ENCODE measurements at regions not wholly inside any gene's neighbourhood (a gene's known extent, or its start where the extent isn't known, plus 50 kb on each side); places are given as distances from the start of the nearest gene placed in this dataset.

DNA sequence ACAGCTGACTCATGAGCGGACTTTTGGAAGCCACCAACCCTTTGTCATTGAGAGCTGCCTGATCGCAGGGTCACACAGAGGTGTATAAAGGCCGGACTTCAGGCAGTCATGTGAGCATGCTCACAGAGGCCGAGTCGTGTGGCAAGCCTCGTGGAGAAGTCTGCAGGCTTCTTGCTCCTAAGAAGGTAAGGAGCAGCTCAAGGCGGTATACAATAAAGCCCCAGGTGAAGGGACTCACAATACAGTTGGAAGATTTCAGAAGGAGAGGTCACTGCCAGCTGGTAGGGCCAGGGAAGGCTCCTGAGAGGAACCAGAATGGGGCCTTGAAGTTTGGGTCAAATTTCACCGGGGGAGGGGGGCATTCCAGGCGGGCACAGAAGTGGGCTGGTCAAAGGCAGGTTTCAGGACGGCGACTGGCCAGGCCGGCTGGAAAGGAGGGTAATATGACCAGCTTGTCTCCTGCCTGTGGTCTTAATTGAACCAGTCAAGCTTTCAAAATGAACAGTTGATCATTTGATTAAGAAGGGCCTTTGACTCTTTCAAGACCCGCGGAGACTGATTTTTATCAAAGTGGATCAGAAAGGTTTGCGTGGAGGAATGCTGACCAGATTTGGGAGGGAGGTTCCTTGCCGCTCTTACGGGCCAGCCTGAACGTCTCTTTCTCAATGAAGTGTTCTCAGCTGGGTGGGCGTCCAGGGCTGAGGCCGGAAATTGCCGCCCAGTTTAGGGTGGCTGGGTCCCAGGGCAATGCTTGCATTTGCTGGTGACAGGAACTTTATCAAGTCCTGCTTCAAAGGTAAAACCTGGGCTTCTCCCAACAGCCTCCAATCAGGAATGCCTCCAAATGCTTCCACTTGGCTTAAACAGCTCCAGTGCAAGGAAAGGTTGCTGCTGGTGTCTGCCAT, 178.6 kb downstream of the EMX2 start:
- DNase-seq = no peak

DNA sequence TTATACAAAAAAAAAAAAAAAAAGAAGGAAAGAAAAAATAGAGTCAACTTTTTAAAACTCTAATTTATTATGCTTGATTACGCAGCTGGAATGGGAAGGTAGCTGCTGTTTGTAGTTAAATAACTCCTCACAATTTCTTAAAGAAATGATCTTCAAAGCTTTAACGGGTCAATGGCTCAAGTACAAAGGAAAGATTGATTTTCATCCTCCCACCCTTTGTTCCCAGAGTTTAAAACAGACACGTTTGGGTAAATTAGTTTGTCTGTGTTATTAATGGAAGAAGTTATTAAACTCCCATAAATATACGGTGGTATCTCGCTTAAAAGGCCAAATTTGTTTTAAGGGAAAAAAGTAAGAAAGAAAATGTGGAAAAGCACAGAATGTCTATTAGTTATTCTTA, 179.3 kb downstream of the EMX2 start:
- no peak for DNase-seq

DNA sequence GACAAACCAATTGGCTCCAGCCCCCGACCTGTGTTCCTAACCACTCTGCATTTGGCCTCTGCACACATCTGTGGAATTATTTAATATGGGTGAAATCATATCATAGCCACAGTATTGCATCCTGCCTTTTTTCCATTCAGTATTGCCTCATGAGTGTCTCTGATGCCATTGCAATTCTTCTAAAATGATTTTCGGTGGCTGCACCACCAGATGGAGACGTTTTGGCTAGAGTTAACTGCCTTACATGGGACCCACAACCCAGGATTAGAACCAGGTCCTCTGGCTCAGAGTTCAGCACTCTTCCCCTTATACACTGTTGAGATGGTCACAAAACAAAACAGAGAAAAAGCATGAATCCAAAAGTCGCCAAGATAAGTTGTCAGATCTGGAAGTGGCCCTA, 180.8 kb downstream of the EMX2 start:
- DNase-seq = no peak

DNA sequence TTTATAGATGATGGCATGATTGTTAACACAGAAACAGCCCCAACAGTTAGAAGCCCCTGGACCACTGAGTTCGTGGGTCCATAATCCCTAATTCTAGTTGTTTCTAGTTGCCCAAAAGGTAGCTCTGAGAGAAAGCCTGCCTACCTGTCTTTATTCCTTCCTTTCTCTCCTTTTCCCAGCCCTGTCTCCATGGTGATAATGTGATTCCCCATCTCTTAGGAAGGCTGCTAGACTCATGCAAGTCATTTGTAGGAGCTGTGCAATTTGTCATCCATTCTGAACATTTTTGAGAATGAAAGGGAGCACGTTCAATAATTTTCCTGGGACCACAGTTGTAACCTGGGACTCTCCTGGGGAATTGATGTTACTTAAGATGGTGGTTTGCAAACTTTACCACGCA, 183.4 kb downstream of the EMX2 start:
- DNase-seq = no peak

DNA sequence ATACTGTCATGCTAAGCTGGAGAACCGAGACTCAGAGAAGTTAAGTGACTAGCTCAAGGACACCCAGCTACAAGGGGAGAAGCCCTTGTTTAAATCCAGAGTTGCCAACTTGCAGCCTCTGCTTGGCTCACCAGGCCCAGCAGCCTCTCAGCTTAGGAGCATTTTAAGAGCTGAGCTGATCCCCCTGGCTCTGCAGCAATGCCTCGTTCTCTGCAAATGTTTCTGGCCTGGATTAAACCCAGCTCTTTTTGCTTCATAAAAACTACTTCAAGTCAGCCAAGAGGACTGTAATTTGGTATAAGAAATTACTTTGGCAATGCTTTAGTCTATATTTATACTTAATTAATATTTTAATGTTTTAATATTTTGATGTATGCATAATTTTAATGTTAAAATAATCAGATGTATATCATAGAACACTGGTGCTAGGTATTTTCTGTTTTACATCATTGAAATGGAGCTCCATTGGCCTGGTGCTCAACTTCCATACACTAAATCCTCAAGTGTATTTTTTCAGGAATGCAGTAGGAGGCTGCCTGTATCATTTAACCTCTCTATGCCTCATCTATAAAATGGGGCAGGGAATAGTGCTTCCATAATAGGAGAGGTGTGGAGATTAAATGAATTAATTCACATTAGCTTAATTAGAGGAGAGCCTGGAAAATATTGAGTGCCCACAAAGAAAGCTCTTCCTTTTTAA, 184.2 kb downstream of the EMX2 start:
- DNase-seq = no peak

DNA sequence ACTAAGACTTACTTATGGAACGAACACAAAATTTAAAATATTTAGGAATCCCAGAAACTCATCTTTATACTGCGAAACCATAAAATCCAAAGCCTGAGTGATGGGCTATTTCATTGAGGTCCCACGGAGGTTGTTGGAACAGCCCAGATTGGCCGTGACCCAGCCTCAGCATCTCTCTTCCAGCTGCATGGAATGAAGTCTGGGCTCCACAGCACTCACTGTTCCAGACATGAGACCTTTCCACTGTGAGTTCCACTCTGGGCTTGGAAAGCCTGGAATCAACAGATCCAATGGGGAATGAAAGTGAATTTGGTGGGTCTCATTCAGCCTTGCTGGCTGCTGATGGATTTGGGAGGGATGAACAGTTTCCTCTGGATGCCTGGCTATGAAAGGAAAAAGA, 184.9 kb downstream of the EMX2 start:
- no peak for DNase-seq

DNA sequence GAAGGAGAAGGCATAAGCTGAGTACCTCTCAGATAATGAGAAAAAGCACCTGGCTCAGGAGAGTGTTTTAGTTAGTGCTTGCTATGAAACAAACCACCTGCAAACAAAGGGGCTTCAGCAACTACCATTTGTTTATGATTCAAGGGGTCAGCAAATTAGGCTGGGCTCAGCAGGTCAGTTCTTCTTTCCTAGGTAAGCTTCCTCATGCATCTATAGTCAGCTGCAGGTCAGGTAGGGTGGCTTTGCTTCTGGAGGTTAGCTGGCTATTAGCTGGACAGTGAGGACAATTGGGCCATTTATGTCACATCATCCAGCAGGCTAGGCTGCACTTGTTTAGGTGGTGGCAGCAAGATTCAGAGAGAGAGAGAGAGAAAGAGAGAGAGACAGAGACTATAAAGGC, 185.5 kb downstream of the EMX2 start:
- no peak for DNase-seq

DNA sequence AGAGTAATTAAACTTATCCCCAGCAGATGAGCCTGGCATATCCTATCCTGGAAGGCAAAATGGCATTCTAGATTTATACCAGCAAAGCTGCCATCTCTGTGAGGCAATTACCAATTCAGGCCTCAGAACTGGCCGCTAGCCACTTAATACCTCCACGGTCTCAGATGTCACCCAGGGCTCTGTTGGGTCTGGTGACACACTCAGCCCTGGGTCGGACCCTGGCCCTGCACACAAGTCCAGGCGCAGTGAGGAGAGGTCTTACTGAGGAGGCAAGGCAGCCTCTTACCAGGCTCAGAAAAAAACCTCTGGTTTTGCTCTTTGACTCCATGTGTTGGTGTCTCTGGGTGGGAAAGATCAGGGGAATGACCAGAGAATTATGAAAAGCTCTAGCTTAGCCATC, 186.6 kb downstream of the EMX2 start:
- no peak for DNase-seq

DNA sequence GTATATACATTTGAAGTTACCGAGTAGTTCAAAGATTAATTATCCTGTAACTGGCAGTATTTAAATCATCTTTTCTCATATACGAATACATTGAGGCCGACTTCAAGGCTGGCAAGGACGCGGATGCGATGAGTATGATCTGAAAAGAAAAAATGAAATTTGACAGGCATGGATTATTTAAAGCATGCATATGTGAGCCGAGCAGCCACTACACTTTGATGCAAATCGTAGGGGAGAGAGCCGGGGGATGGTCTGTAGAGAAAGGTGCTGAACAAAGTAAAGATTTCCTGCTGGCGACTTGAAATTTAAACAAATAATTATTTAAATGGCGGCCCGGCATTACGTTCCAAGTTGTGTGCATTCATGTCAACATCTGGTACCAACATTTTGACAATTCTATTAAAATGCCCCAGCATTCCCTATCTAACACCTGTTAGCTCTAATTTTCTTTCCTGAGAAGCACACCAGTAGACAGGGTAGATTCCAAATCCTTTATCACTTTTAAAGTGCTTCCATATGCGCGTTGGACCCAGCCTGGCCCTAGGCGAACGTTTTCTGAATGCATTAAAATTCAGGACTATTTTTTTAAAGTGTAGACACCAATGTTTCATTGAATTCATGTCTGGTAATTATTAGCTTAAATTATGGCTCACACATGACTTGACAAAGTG, 188.7 kb downstream of the EMX2 start:
- DNase-seq = no peak

DNA sequence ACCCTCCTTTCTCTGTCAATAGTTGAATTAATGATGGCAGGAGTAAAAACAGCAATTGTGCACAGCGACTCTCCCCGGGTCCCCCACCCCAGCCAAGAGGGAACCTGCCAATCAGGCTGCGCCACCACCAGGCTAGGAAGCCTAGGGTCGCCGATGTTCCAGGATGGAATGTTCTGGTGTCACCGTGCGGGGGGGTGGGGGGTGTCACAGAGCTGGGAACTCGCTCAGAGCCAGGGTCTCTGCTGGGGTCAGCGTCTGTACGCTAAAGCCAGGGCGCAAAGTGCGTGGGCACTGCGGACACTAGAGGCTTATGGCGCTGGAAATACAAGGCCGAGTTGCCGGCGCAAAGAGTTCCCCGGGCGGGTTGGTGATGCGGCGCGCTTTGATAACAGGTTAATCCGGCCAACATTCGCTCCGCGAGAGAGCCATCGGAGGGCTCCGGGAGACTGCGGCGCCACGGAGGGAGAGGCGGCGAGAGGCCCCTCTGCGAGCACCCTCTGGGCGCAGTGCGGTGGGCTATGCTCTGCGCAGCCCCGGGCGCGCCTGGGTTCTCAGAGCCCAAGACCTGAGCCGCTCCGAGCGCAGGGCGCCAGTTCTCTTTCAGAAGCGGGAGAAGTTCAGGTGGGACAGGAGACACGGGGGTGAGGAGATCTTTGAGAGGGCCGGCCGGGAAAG, 192.3 kb downstream of the EMX2 start:
- no peak for DNase-seq

DNA sequence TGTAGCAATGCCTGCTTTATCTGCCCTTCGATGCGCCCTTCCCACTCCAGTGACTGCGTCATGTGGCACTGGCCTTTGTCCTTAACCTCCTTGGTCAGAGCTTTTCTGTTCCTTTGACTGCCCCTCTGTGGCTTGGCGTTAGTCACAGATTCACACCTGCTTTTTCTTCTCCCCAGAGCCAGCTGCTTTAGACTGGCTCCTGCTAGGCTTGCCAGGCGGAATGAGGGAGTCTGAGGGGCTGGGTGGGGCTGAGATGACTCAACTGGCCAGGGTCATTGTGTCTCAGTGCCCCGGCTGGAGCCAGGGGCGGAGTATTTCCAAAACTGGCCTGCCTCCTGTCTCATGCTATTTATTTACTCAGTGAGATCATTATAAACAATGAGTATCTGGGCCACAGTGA, 194.1 kb downstream of the EMX2 start:
- no peak for DNase-seq

DNA sequence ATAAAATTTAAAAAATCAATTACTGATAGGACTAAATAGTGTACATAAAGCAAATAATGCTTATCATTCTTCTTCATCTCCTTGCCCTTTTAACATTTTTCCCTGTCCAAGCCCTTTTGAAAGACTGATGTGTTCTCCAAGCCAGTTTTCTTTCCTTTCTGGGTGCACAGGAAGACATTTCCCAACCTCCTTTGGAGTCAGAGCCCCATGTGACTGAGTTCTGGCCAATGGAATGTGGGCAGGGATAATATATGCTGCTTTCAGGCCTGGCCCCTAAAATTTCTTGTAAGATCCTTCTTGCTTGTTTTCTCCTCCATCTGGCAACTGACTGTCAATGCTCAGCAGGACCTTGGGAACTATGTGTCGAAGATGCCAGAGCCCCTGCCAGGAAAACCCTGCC, 197.5 kb downstream of the EMX2 start:
- no peak for DNase-seq

DNA sequence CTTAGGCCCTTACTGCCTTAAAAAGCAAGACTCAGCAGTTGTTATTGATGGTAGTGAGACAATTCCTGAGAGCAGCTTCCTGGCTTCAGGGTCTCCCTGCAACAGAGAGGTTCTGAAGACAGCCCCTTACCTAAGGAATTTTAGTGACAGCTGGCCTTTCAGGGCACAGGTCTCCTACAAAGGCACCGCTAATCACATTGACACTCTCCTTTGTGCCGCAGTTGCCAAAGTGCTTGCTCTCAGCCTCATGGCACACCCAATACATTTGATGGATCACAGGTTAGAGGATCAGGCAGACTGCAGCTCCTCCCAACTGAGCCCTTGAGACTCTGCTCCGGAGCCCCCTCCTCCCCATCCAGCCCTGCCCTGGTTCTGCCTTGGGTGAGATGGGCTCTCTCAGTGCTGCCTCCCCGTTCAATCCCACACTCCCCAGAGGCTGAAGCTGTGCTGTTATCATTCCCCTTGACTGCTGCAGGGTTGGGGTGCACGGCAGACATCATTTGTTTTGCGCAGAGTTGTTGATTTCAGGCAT, 198.2 kb downstream of the EMX2 start:
- no peak for DNase-seq

DNA sequence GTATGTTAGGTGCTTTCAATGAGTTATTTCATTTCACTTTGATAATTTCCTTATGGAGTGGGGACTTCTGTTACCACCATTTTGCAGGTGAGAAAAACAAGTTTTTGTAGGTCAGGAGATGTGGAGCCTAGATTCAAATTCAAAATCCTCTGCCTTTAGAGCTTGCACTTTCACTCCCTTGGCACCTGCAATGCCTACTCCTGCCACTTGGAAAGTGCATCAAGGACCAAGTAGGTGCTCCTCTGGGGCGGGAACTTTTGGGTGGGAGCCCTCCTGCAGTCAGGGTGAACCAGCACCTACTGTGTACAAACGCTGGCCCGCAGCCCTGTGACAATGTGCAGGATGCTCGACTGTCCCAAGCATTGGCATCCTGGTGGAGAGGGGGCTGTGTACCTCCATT, 199.0 kb downstream of the EMX2 start:
- no peak for DNase-seq

DNA sequence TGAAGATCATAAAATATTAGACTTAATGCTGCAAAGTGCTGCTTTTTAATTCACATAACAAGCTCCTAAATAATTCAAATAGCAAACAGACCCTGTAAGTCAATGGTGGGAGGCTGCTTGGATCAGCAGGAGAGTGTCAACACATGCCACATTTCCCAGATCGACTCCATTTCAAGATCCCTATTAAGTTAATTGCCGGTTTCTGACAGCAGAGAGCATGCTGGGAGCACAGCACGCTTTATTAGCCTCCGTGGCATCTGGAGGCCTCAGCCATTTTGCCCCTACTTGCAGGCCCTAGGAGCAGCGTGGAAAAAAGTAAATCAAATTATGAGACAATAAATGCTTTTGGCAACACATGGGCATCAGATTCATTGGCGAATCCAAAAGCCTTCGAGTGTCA, 201.0 kb downstream of the EMX2 start:
- DNase-seq = no peak

DNA sequence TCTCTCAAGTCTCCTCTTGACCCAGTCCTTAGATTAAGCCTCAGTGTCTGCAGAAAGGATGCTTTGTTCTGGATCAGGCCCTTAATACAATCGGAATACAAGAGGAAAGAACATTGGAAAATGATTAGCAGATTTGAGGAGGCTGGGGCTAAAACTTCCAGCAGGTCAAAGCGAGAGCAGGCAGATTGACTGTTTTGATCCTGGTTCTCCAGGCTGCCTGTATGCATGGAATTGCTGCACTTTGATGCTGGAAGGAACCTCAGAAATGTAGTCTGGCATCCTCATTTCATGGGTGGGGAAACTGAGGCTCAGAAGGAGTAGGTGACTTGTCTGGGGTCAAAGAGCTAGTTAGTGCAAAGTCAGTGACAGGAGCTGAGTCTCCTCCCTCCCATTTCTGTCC, 202.8 kb downstream of the EMX2 start:
- no peak for DNase-seq

DNA sequence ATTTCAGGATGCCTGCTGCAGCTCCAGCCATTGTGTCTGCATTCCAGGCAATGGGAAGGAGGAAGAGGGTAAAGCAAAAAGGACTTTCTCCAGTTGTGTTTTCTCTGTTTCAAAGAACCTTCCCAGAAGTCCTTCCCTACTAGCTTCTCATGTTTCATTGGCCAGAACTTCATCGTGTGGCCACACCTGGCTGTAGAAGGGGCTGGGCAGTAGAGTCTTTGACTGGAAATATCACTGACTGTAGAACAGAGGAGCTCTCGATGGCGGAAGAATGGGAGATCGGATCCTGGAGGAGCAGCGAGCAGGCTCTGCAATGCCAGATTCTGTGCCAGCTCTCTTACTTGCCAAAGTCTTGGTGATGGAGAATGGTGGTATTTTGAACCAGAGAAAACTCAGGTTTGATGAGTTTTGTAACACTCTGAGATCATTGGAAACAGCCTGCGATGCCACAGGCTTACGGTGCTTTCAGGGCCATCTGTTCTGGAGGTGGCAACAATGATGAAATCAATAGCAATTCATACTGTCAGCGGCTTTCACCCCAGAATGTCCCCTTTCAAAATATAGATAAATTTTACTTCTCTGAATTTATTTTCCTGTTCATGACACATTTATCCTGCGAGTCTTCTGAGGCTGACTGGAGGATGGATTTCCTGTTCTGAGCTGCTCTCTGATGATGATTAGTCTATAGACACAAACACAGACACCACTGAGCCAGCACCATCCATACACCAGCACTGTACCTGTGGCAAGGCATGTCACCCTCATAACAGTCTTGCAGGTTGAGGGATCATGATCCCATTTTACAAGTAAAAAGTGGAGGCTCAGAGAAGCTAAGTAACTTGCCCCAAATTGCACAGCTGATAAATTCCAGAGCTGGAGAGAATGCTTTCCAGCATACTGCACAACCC, 204.2 kb downstream of the EMX2 start:
- no peak for DNase-seq

DNA sequence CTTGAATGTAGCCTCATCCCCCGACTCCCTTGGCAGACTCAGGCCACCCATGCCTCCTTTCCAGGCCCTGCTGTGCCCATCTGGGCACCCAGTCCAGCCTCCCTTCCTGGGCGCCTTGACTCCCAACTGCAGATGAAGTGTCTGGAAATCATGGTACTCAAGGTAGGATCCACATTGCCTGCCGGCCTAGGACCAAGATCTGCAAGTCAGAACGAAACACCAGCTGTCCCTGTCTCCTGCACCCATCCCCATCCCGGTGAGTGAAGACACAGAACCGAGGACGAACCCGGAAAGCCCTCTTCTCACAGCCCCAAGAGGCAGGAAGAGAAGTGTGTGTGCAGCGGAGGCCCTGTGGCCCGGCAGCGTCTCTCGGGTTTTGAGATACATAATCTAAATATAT, 205.1 kb downstream of the EMX2 start:
- no peak for DNase-seq

DNA sequence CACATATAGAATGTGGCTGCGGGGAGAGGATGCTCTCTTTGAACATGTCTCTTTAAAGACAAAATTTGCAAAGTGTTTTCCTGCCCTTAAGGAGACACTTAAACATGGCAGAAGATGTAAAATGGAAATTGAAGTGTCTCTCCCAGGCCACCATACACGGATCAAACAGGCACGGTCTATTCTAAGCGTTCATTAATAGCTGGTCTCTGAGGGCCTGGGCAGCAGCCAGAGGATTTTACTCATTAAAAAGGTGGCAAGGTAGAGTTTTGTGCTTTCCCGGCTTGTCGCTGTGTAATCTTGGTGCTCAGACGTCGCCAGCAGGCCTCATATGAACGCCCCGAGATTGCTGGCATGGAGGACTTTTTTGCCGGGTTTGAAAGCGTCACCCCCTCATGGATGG, 205.5 kb downstream of the EMX2 start:
- no peak for DNase-seq

DNA sequence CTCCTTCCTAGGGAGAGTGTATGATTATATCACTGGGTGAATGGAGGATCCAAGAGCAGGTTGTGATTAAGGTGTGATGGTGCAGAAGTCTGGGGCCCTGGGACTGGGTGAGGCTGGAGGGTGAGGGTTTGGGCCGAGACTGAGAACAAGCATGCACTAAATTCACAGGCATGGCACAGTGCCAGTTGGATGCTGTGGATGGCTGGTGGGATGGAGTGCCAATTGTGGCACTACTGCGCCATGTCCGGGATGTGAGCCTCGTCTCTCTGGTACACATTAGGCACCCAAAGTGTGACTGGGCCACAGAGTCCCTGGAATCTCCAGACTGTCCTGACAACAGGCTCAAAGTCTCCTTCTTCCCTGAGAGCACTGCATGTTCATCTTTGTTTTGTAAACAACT, 208.1 kb downstream of the EMX2 start:
- DNase-seq = no peak

DNA sequence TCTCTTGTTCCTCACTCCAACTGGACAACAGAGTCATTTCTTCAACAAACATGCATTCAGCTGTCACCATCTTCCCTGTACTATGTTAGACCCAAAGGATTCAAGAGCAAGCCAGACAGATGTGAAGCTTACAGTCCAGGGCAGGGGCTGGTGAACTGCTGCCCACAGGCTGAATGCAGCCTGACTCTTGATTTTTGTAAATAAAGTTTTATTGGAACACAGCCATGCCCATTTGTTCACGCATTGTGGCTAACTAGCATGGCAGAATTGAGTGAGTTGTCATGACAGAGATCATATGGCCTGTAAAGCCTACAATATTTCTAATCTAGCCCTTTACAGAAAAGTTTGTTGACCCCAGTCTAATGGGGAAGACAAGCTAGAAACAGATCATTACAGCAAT, 208.7 kb downstream of the EMX2 start:
- no peak for DNase-seq

DNA sequence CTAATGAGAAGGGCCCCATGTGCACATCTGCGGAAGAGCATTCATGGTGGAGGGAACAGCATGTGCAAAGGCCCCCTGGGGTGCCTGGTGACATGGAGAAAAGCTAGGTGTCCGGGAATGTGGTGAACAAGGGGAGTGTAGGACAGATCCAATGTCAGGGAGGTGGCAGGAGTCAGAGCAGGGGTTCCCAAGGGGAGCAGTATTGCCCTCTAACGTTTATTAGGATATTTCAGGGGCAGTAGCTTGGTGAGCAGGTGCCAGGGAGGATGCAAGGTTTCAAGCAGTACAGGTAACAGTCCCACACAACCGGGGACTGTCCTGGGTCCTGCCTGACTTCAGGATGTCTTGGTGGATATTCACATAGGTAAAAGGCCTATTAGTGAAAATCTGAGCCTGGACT, 209.6 kb downstream of the EMX2 start:
- DNase-seq = no peak

Data from EL (cell line).